Thymus (tissue), 11 donors: ENCODE measurements at regions not wholly inside any gene's neighbourhood (a gene's known extent, or its start where the extent isn't known, plus 50 kb on each side); places are given as distances from the start of the nearest gene placed in this dataset.

Experiments
- DNase-seq, 9 donors: peaks; one replicate each; pipeline ENCODE4 v3.0.0-alpha.2; 2013; ENCODE audit warnings: low spot score in 9 of 9, low read depth in 6 of 9, missing footprints in 1 of 9
- H3K27ac ChIP-seq, 2 donors: one replicate each; pipeline ENCODE4 v1.5.1; 2013; ENCODE audit warnings: control low read depth in 1 of 2, low read depth in 1 of 2, low read length in 1 of 2, mild to moderate bottlenecking in 1 of 2, moderate library complexity in 1 of 2
- H3K27me3 ChIP-seq, 2 donors: one replicate each; pipeline ENCODE4 v1.5.1; 2013; ENCODE audit warnings: low read length in 1 of 2; ENCODE audit not compliant: control insufficient read depth in 2 of 2, insufficient read depth in 1 of 2
- H3K36me3 ChIP-seq, 2 donors: one replicate each; pipeline ENCODE4 v1.5.1; 2013; ENCODE audit warnings: low read length in 1 of 2, mild to moderate bottlenecking in 1 of 2, moderate library complexity in 1 of 2; ENCODE audit not compliant: control insufficient read depth in 2 of 2, insufficient read depth in 2 of 2
- H3K4me1 ChIP-seq, 2 donors: one replicate each; pipeline ENCODE4 v1.5.1; 2013; ENCODE audit warnings: low read length in 2 of 2; ENCODE audit not compliant: control insufficient read depth in 2 of 2, insufficient read depth in 2 of 2
- H3K4me3 ChIP-seq, 2 donors: one replicate each; pipeline ENCODE4 v1.5.1; 2013; ENCODE audit warnings: low read length in 2 of 2, control low read depth in 1 of 2, mild to moderate bottlenecking in 1 of 2
- H3K9me3 ChIP-seq, 2 donors: one replicate each; pipeline ENCODE4 v1.5.1; 2013; ENCODE audit warnings: low read length in 1 of 2, mild to moderate bottlenecking in 1 of 2; ENCODE audit not compliant: control insufficient read depth in 2 of 2, insufficient read depth in 1 of 2
- WGBS: extraction: QIAGEN DNeasy Blood & Tissue Kit; methylation state at CpG from one replicate; pipeline ENCODE4 v1.1.7; 2013; 5-methylcytosine and 5-hydroxymethylcytosine counted together
- donor health status: healthy.

- Histone ChIP-seq H3K4me3 (no peak overlapping the region), H3K4me1 (no peaks in the 10 kb centered on the region), H3K36me3 (no peaks in the 10 kb centered on the region), H3K27ac (no peak overlapping the region), H3K9me3 (no peaks in the 10 kb centered on the region), H3K27me3 (no peaks in the 10 kb centered on the region)
- DNase-seq: no peak
- WGBS: 89% methylated on average over 2 of the region's 2 CpGs
Observed at GRCh38 chr5:125559296-125559695, 812.9 kb upstream of the ZNF608 start.

GRCh38 chr5:125560476-125561225, 814.2 kb upstream of the ZNF608 start:
- no peaks in the 10 kb centered on the region for H3K36me3 ChIP-seq
- DNase-seq: no peak
- no peaks in the 10 kb centered on the region for H3K9me3 ChIP-seq
- no peak overlapping the region for H3K4me3 ChIP-seq
- H3K4me1 ChIP-seq: no peaks in the 10 kb centered on the region
- no peak overlapping the region for H3K27ac ChIP-seq
- WGBS: 92% methylated on average over 4 of the region's 4 CpGs
- no peaks in the 10 kb centered on the region for H3K27me3 ChIP-seq

GRCh38 chr5:125564317-125564975, 818.0 kb upstream of the ZNF608 start:
- Histone ChIP-seq H3K4me3 (no peak overlapping the region), H3K4me1 (no peaks in the 10 kb centered on the region), H3K36me3 (no peaks in the 10 kb centered on the region), H3K27ac (no peak overlapping the region), H3K9me3 (peaks cover 0 to 6% of the 10 kb centered on the region in 2 donors), H3K27me3 (no peaks in the 10 kb centered on the region)
- DNase-seq: no peak
- WGBS: 98% methylated on average over 5 of the region's 5 CpGs

DNA sequence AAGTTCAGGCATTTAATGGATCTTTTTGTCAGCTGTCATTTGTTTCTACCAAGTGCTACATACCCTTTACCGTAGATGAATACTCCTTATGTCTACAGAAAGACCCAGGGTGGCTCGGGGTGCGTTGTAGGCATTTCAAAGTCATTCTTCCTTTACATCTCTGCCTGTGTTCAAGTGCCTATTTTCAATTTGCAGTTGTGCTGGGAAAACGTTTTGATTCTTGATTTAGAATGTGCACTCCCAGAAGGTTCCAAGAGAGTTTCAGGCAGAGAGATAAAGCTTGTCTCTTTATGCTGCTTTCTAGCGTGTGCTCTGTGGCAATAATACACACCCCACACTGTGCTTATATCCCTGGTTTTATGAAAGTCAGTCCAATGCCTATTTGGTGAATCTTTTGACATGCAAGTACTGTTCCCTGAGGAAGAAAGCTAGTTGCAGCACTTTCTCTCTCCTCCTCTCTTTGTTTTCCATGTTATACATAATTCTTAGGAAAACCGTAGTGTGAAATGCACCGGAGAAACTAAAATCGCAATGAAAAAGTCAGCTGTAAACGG, 828.1 kb upstream of the ZNF608 start:
- H3K36me3 ChIP-seq: no peaks in the 10 kb centered on the region
- H3K9me3 ChIP-seq: no peaks in the 10 kb centered on the region
- no peak for DNase-seq
- H3K27me3 ChIP-seq: no peaks in the 10 kb centered on the region
- no peak overlapping the region for H3K4me3 ChIP-seq
- H3K4me1 ChIP-seq: no peaks in the 10 kb centered on the region
- 94% methylated on average over 9 of the region's 9 CpGs for WGBS
- H3K27ac ChIP-seq: no peak overlapping the region

GRCh38 chr5:125575171-125575890, 828.9 kb upstream of the ZNF608 start:
- DNase-seq: no peak
- H3K4me1 ChIP-seq: no peaks in the 10 kb centered on the region
- no peaks in the 10 kb centered on the region for H3K36me3 ChIP-seq
- H3K9me3 ChIP-seq: no peaks in the 10 kb centered on the region
- 92% methylated on average over 1 of the region's 1 CpG for WGBS
- H3K27ac ChIP-seq: no peak overlapping the region
- H3K27me3 ChIP-seq: no peaks in the 10 kb centered on the region
- H3K4me3 ChIP-seq: no peak overlapping the region

DNA sequence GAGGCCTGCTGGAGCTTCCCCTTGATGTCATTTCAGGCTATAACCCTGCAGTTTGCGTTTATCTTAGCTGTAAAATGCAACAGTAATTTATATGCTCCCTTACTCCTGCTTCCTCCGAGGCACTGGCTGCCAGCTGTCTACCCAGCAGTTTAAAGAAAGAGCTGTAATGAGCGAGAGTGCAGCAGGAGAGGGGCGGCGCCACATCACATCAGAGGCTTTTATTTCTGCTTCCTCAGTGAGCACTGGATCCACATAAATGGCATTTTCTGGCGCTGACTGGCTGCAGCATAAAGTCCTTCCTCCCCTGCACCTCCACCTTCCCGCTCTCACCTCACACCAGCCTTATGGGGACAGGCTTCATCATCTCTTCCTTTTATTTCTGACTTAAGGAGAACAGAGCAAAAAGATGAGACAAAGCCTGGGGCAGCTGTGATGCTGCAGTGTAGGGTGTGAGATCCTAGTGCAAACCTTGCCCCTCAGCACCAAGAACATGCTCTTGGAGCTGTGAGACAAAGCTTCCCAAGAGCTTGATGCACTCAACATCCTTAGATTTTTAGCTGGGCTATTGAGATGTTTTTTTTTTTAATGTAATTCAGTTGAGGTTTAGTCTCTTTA, 829.6 kb upstream of the ZNF608 start:
- DNase-seq: no peak
- Histone ChIP-seq H3K27ac (no peak overlapping the region), H3K9me3 (no peaks in the 10 kb centered on the region), H3K27me3 (no peaks in the 10 kb centered on the region), H3K4me1 (no peaks in the 10 kb centered on the region), H3K36me3 (no peaks in the 10 kb centered on the region), H3K4me3 (no peak overlapping the region)
- WGBS: 41% methylated on average over 7 of the region's 7 CpGs

DNA sequence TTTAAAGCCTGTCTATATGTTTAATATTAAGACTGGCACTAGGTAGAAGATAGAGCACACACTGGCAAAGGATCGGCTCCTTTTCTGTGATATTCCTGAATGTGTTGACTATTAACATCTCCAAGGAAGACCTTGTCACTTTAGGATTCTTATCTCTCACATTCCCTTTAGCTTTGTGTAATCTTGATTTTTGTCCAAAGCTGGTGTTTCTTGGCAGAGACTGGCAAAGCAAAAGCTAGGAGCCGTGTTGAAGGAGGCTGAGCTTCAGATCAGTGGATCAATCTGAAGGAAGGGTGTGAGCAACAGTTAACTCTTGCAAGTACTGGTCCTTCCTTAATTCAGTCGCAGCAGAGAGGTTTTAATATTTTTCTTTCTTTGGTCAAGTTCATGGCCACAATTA, 830.4 kb upstream of the ZNF608 start:
- Histone ChIP-seq H3K9me3 (no peaks in the 10 kb centered on the region), H3K4me3 (no peak overlapping the region), H3K4me1 (no peaks in the 10 kb centered on the region), H3K36me3 (no peaks in the 10 kb centered on the region), H3K27me3 (no peaks in the 10 kb centered on the region), H3K27ac (no peak overlapping the region)
- 95% methylated on average over 3 of the region's 3 CpGs for WGBS
- DNase-seq: no peak

- no peaks in the 10 kb centered on the region for H3K9me3 ChIP-seq
- H3K36me3 ChIP-seq: no peaks in the 10 kb centered on the region
- 98% methylated on average over 1 of the region's 1 CpG for WGBS
- H3K27ac ChIP-seq: no peak overlapping the region
- no peak for DNase-seq
- H3K4me3 ChIP-seq: no peak overlapping the region
- H3K4me1 ChIP-seq: no peaks in the 10 kb centered on the region
- H3K27me3 ChIP-seq: no peaks in the 10 kb centered on the region
Observed at GRCh38 chr5:125578551-125578950, 832.1 kb upstream of the ZNF608 start.

- Histone ChIP-seq H3K9me3 (no peaks in the 10 kb centered on the region), H3K27me3 (no peaks in the 10 kb centered on the region), H3K4me3 (no peak overlapping the region), H3K27ac (no peak overlapping the region), H3K36me3 (no peaks in the 10 kb centered on the region), H3K4me1 (no peaks in the 10 kb centered on the region)
- DNase-seq: no peak
- 95% methylated on average over 5 of the region's 5 CpGs for WGBS
Observed at GRCh38 chr5:125579182-125579581, 832.7 kb upstream of the ZNF608 start.
